ENCODE measurements at regions not wholly inside any gene's neighbourhood (a gene's known extent, or its start where the extent isn't known, plus 50 kb on each side); places are given as distances from the start of the nearest gene placed in this dataset.

- no peak overlapping the region for H2AFZ ChIP-seq
- ChIA-PET CTCF (no interaction called here), POLR2A (ENCODE audit: unreplicated experiment) (no interaction called here)
- no peak overlapping the region for H3K27ac ChIP-seq
- no peak overlapping the region for H3K4me2 ChIP-seq
- no peaks in the 10 kb centered on the region for H3K9me2 ChIP-seq (ENCODE audit: insufficient read depth)
- TF ChIP-seq EZH2 (IDR thresholded peaks at IDR 0.05; ENCODE audit: low read depth), result no peak
- TF ChIP-seq, protein P1, sequence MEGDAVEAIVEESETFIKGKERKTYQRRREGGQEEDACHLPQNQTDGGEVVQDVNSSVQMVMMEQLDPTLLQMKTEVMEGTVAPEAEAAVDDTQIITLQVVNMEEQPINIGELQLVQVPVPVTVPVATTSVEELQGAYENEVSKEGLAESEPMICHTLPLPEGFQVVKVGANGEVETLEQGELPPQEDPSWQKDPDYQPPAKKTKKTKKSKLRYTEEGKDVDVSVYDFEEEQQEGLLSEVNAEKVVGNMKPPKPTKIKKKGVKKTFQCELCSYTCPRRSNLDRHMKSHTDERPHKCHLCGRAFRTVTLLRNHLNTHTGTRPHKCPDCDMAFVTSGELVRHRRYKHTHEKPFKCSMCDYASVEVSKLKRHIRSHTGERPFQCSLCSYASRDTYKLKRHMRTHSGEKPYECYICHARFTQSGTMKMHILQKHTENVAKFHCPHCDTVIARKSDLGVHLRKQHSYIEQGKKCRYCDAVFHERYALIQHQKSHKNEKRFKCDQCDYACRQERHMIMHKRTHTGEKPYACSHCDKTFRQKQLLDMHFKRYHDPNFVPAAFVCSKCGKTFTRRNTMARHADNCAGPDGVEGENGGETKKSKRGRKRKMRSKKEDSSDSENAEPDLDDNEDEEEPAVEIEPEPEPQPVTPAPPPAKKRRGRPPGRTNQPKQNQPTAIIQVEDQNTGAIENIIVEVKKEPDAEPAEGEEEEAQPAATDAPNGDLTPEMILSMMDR (conservative IDR thresholded peaks at IDR 0.05), result no peak
- H3K27me3 ChIP-seq (ENCODE audit: insufficient read depth, low read depth), result no peaks in the 10 kb centered on the region
- intact Hi-C loops (cut with micrococcal nuclease; ENCODE audit: unreplicated experiment), result no loop called here
- H4K20me1 ChIP-seq (ENCODE audit: insufficient read depth), result no peaks in the 10 kb centered on the region
- H3K36me3 ChIP-seq (ENCODE audit: low read depth), result no peaks in the 10 kb centered on the region
- no peaks in the 10 kb centered on the region for H3K9me3 ChIP-seq (ENCODE audit: insufficient read depth, low read depth)
- H3K4me1 ChIP-seq (replicated peaks; ENCODE audit: insufficient read depth), result no peaks in the 10 kb centered on the region
- no peak overlapping the region for H3K4me3 ChIP-seq
- BruUV-seq (replicated peaks), result no TSS peak
- no peaks in the 10 kb centered on the region for H3K79me2 ChIP-seq (ENCODE audit: low read depth)
- no peaks in the 10 kb centered on the region for H3F3A ChIP-seq (ENCODE audit: insufficient read depth, low read depth)
- DNase-seq, result no peak
Measured at GRCh38 chr10:59562126-59562525, 147.5 kb downstream of the SLC16A9 start.

DNA sequence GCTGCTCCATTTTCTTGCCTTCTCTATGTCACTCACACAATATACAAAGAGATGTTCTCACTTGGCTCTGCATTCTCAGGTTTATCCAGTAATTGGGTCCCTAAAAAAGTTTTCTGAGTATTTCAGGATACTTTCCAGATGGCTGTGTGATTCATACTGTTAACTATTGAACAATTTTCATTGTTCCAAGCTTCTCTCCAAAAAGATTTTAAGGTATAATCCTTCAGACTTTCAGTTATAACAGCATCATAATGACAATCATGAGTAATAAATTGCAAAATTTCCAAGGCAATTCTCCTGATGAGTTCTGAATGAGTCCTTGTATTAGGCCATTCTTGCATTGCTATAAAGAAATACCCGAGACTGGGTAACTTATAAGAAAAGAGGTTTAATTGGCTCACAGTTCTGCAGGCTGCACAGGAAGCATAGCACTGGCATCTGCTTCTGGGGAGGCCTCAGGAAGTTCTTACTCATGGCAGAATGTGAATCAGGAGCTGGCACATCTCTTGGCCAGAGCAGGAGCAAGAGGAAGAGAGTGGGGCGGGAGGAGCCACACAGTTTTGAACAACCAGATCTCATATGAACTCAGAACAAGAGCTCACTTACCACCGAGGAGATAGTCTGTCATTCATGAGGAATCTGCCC is 148.1 kb downstream of the SLC16A9 start:
- no TSS peak for BruUV-seq (replicated peaks)
- no peak for DNase-seq
- no peaks in the 10 kb centered on the region for H3K4me1 ChIP-seq (replicated peaks; ENCODE audit: insufficient read depth)
- no peaks in the 10 kb centered on the region for H3K36me3 ChIP-seq (ENCODE audit: low read depth)
- intact Hi-C loops (cut with micrococcal nuclease; ENCODE audit: unreplicated experiment), result no loop called here
- no peaks in the 10 kb centered on the region for H4K20me1 ChIP-seq (ENCODE audit: insufficient read depth)
- H3K4me3 ChIP-seq, result no peak overlapping the region
- H3K4me2 ChIP-seq, result no peak overlapping the region
- no peaks in the 10 kb centered on the region for H3F3A ChIP-seq (ENCODE audit: insufficient read depth, low read depth)
- H3K79me2 ChIP-seq (ENCODE audit: low read depth), result no peaks in the 10 kb centered on the region
- H2AFZ ChIP-seq, result no peak overlapping the region
- H3K9me2 ChIP-seq (ENCODE audit: insufficient read depth), result no peaks in the 10 kb centered on the region
- ChIA-PET POLR2A (ENCODE audit: unreplicated experiment) (no interaction called here), CTCF (no interaction called here)
- no peaks in the 10 kb centered on the region for H3K27me3 ChIP-seq (ENCODE audit: insufficient read depth, low read depth)
- no peaks in the 10 kb centered on the region for H3K9me3 ChIP-seq (ENCODE audit: insufficient read depth, low read depth)
- H3K27ac ChIP-seq, result no peak overlapping the region
- TF ChIP-seq, protein P1 (conservative IDR thresholded peaks at IDR 0.05), result no peak
- TF ChIP-seq EZH2 (IDR thresholded peaks at IDR 0.05; ENCODE audit: low read depth), result no peak

- Histone ChIP-seq H3K9me3 (ENCODE audit: insufficient read depth, low read depth) (no peaks in the 10 kb centered on the region), H3K4me3 (no peak overlapping the region), H3K4me1 (replicated peaks; ENCODE audit: insufficient read depth) (no peaks in the 10 kb centered on the region), H2AFZ (no peak overlapping the region), H3K27me3 (ENCODE audit: insufficient read depth, low read depth) (no peaks in the 10 kb centered on the region), H3K36me3 (ENCODE audit: low read depth) (no peaks in the 10 kb centered on the region), H4K20me1 (ENCODE audit: insufficient read depth) (no peaks in the 10 kb centered on the region), H3K4me2 (no peak overlapping the region), H3K9me2 (ENCODE audit: insufficient read depth) (no peaks in the 10 kb centered on the region), H3K27ac (no peak overlapping the region), H3F3A (ENCODE audit: insufficient read depth, low read depth) (no peaks in the 10 kb centered on the region), H3K79me2 (ENCODE audit: low read depth) (no peaks in the 10 kb centered on the region)
- TF ChIP-seq EZH2 (IDR thresholded peaks at IDR 0.05; ENCODE audit: low read depth), result no peak
- TF ChIP-seq, protein P1 (conservative IDR thresholded peaks at IDR 0.05), result no peak
- BruUV-seq (replicated peaks), result no TSS peak
- POLR2A ChIA-PET (ENCODE audit: unreplicated experiment), result no interaction called here
- CTCF ChIA-PET, result no interaction called here
- DNase-seq, result no peak
- intact Hi-C loops (cut with micrococcal nuclease; ENCODE audit: unreplicated experiment), result no loop called here
Measured at GRCh38 chr10:59560990-59561389, 148.7 kb downstream of the SLC16A9 start.
